NCI-H2107 treated with DMSO at 0.1 percent for 48 hours (cell line): ENCODE measurements at regions not wholly inside any gene's neighbourhood (a gene's known extent, or its start where the extent isn't known, plus 50 kb on each side); places are given as distances from the start of the nearest gene placed in this dataset.
"Not testable (repeated sequence)": the region's sequence is repeated elsewhere in the genome, so short reads cannot be mapped to it uniquely, and the experiment has no call there.

Source experiments
- DNase-seq: peaks from one replicate; lab custom pipeline; 2025; ENCODE audit not compliant: unreplicated experiment; lab: John Stamatoyannopoulos, UW

GRCh38 chr15:44817797-44818196 is 81.5 kb downstream of the TRIM69 start:
- DNase-seq: not testable (repeated sequence)

GRCh38 chr15:44819331-44819987 is 83.1 kb downstream of the TRIM69 start:
- DNase-seq: not testable (repeated sequence)

DNA sequence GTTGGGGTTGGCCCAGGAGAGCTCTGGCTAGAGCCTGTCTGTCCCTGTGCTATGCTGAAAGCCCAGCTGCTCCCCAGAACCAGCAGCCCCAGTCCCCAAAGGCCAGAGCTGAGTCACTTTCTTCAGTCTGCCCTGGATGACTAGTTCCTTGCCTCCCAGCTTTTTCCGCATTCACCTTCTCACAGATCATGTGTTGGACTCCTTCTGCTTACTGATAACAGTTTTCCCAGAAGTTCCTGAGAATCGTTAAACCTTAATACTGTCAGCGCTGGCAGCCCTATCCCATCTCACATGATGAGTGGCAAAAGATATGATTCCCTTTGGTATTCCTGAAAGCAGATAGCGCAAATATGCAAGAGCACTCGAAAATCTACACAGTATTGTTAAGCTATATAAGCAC is 84.2 kb downstream of the TRIM69 start:
- not testable (repeated sequence) for DNase-seq

DNA sequence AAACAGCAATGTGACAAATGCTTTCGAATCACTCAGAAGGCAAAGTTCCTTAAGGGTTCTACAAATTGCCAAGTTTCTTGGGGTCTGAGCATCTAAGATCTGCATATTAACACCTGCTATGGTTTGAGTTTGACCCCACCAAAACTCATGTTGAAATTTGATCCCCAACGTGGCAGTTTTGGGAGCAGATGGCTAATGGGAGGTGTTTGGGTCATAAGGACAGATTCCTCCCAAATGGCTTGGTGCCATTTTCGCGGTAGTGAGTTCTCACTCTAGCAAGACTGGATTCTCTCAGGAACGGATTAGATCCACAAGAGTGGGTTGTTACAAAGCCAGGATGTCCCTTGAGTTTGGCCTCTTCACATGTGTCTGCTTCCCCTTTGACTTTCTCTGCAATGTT is 84.6 kb downstream of the TRIM69 start:
- DNase-seq: not testable (repeated sequence)

DNA sequence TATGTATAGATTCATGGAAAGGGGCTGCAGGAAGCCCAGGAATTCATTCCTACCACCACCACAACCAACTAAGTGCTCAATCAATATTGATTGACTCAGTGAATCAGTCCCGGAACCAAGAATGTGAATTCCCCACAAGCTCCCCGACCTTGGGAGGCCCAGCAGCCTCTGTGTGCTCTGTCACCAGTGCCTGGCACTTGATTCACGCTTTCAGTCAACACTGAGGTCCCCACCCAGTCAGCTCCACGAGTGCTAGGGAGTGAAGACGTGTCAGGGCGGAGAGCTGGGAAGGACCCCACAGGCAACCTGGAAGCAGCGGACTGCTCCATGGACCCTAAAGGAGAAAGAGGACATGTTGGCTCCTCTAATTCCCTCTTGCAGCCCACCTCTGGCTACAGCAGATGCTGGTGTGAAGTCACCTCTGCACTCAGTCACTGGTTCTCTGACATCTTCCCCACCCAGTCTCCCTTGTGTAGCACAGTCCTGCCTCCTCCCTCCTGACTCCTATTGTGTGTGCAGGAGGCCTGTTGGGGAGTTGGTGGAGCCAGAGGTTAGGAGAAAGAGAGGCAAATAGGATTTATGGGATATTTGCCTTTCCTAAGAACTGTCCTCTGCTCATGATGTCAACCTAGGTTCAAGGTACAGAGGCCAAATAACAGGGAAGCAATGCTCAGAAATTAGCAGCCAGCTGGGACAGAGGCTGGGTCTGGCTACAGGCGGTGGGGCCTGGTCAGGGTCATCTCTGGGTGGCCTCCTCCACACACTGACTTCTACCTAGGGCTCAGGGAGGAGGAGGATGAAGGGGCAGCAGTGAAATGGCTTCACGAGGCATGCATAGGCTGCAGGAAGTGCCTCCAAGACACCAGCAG is 88.2 kb downstream of the TRIM69 start:
- DNase-seq: not testable (repeated sequence)

GRCh38 chr15:44826583-44826982 is 90.3 kb downstream of the TRIM69 start:
- DNase-seq: not testable (repeated sequence)

DNA sequence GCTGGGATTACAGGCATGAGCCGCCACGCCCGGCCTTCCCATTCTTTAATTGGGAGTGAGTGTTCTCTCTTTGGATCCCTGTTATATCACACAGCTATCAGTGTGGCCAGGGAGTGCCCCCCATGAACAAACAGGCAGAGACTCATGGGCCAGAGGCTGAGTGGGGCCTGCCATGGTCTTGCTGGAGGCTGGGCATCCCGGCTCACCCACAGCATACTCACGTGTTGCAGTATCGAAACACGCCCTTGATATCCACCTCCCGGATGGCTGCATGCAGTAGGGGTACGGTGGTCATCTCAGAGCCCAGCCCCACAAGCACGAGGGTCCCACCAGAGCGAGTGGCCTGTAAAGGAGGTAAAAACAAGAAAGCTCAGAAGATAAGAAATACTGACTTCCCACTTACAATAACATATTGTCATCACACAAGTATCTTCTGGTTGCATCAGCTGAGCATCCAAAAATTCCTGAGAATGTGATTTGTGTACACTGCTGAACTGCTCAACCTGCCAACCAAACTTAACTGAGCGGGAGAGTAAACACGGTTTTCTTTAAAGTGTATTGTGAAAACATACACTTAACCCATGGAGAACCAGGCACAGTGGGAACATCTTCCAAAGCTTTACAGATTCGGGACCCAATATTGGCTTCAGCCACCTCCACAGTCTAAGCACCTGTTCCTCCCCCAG is 92.0 kb downstream of the TRIM69 start:
- not testable (repeated sequence) for DNase-seq

GRCh38 chr15:44829150-44829549 is 92.8 kb downstream of the TRIM69 start:
- peak; percentile 35 for DNase-seq

DNA sequence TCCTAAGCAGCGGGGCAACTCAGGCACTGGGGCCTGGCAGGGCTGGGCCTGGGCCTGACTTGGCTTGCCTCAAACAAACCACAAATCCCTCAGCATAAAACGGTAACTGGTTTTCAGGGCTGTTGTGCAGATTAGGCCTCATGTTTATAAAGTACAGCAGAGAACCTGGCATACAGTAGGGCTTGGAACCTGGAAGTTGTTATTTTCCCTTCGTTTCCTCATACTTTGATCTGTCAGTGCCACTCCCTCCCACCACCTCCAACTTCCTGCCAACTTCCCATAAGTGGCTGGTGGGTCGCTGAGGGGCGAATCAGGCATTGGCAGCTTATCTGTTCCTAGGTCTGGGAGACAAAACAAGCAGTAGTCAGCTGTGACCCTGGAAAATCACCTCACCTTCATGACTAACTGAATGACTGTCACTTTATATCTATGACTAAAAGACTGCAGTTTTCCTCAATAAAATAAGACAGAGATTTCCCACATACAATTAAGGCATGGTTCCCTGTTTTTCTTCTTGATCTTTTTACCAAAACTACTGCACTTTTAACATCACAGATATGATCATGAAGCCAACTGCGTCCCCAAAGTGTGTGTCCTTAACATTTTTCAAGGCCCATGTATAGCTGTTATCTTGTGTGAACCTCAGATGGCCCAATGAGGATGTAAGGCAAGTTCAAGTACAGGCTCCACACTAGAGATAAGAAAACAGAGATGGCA is 94.5 kb downstream of the TRIM69 start:
- not testable (repeated sequence) for DNase-seq

DNA sequence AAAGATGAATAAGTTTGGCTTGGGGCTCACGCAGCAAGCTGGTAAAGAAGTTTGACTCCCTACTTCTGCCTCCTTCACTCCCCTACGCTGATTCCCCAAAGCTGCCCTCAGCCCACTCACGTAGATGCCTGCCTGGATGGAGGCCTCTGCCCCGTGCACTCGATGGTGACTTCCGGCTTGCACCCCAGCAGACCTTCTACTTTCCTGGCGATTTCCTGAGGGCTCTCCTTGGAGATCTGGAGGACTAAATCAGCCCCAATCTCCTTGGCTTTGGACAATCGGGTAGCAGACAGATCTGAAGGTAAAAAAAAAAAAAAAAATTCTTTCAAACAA is 95.0 kb downstream of the TRIM69 start:
- DNase-seq: not testable (repeated sequence)

DNA sequence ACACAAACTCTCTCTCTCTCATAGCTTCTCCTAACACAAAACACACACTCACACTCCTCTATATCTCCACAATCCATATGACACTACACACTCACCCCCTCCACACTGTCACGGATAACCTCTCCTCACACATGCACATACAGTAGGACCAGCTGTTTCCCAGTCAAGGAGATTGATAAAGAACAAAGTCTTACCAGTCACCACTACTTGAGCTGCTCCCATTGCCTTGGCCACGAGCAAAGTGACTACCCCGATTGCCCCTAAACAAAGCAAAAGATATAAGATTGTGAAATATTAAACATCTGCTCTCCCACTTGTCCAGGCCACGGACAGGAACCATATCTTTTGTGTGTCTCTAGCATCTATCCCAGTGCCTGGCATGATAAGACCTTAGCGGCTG is 95.8 kb downstream of the TRIM69 start:
- DNase-seq: not testable (repeated sequence)

DNA sequence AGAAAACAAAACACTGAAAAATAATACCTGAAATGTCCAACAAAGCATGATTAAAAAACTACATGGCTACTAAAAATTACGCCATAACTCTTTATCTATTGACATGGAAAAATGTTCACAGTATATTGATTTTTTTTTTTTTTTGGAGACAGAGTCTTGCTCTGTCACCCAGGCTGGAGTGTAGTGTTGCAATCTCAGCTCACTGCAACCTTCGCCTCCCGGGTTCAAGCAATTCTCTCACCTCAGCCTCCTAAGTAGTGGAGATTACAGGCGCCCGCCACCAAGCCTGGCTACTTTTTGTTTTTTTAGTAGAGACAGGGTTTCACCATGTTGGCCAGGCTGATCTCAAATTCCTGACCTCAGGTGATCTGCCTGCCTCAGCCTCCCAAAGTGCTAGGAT is 96.8 kb downstream of the TRIM69 start:
- DNase-seq: not testable (repeated sequence)

DNA sequence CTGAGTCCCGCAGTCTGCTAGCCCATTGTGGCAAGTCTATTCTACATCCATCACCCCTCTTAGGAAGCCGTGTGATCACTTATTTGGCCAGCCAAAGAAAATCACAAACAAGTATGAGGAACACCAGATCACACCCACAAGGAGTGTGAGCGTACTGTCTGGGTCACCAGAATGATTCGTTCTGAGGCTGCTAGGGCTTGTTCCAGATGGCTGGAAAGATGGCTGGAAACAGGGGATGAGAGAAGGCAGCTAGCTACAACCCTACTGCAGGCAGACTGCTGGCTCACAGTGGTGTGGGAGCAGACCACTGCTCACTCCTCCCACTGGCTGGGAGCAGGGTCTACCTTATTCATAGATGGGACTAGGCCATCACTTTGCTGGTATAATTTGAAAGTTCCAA is 97.4 kb downstream of the TRIM69 start:
- DNase-seq: not testable (repeated sequence)

GRCh38 chr15:44835082-44835481 is 98.8 kb downstream of the TRIM69 start:
- DNase-seq: not testable (repeated sequence)

- DNase-seq: no peak
Observed at GRCh38 chr15:44836094-44836493, 99.8 kb downstream of the TRIM69 start.

DNA sequence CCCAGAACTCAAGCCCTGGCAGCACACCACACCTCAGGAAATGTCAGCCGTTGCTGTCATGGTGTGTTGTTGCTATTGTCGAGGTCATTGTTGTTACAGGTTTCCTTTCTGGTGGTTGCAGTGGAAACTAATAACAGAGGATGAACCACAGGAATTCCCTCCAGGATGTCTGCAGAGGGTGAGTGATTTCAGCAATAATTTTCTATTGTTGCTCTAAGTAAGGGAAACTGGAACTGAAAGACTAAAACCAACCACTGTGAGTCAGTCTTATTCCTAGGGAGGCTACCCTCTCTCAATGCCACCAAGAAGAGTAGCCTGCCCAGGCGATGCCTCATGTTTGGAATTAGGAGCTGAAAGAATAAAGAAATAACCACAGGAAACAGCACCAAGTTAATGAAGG is 102.6 kb downstream of the TRIM69 start:
- DNase-seq: not testable (repeated sequence)

- DNase-seq: not testable (repeated sequence)
Observed at GRCh38 chr15:44841762-44842161, 105.4 kb downstream of the TRIM69 start.

DNA sequence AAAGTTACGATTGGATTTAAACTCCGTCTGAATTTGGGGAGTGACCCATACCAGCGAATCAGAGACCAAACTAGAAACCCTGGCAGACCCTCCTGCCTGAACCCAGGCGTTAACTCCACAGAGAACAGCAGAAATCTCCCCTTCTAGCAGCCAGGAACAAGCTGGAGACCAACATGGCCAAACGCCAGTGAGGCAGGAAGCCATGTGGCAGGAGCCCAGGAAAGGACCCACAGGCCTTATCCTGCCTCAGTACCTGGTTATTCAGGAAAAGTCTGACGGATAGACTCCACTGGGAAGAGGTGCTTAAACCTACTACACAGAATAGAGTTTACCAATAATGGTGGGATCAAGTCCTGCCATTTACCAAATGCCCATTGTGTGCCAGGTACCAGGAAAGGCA is 106.6 kb downstream of the TRIM69 start:
- DNase-seq: not testable (repeated sequence)

DNA sequence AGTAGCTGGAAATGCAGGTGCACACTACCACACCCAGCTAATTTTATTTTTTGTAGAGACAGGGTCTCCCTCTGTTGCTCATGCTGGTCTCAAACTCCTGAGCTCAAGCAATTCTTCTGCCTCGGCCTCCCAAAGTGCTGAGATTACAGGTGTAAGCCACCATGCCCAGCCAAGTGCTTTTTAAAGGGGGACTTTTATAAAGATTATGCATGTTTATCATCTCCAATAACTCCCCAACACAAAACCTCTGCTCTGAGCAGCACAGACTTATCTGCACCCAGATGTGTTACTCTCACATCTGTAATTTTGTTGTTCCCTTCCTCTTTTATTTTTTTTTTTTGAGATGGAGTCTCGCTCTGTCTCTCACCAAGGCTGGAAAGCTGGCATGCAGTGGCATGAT is 108.6 kb downstream of the TRIM69 start:
- not testable (repeated sequence) for DNase-seq

DNA sequence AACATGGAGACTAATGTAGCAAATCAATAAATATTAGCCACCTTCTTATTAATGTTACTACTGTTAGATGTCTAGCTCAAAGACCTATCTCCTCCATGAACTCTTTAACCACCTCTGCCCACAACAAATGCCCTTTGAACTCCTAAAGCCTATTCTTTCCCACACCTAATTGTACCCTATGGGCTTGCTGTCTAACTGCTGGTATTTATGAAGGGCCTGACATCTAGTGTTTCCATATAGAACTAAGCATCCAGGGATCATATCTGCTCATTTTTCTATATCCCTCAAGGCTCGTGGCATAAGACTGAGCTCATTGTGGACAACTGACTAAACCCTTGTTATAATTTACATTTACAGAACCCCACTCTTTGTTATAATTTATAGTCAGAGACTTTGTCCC is 109.8 kb downstream of the TRIM69 start:
- not testable (repeated sequence) for DNase-seq

- DNase-seq: not testable (repeated sequence)
Observed at GRCh38 chr15:44847555-44847954, 108.9 kb upstream of the TERB2 start.
